Activated naive CD8-positive, alpha-beta T cell (primary cell): ENCODE measurements at regions not wholly inside any gene's neighbourhood (a gene's known extent, or its start where the extent isn't known, plus 50 kb on each side); places are given as distances from the start of the nearest gene placed in this dataset.

ENCODE experiments used
- H3K27ac Mint-ChIP-seq: one replicate; pipeline ENCODE4 v1.8.0; 2021; ENCODE audit warnings: mixed read lengths
- H3K27me3 Mint-ChIP-seq: one replicate; pipeline ENCODE4 v1.8.0; 2021; ENCODE audit warnings: mixed read lengths
- H3K36me3 Mint-ChIP-seq: one replicate; pipeline ENCODE4 v1.8.0; 2021; ENCODE audit warnings: mixed read lengths
- H3K4me1 Mint-ChIP-seq: one replicate; pipeline ENCODE4 v1.8.0; 2021; ENCODE audit warnings: low read depth, mixed read lengths
- H3K4me3 Mint-ChIP-seq: one replicate; pipeline ENCODE4 v1.8.0; 2021; ENCODE audit warnings: mild to moderate bottlenecking, mixed read lengths
- H3K9me3 Mint-ChIP-seq: one replicate; pipeline ENCODE4 v1.8.0; 2021; ENCODE audit warnings: low read depth, mixed read lengths

DNA sequence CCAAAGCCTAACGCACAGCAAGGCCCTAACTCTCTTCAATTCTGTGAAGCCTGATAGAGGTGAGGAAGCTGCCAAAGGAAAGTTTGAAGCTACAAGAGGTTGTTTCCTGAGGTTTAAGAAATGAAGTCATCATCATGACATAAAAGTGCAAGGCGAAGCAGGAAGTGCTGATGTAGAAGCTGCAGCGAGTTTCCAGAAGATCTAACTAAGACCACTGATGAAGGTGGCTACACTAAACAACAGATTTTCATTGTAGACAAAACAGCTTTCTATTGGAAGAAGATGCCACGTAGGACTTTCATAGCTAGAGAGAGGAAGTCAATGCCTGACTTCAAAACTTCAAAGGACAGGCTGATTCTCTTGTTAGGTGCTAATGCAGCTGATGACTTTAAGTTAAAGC is 385.6 kb upstream of the OR4E1 start:
- peaks cover 6% of the 10 kb centered on the region for H3K4me1 Mint-ChIP-seq
- H3K36me3 Mint-ChIP-seq: no peaks in the 10 kb centered on the region
- no peak overlapping the region for H3K27ac Mint-ChIP-seq
- no peaks in the 10 kb centered on the region for H3K9me3 Mint-ChIP-seq
- no peaks in the 10 kb centered on the region for H3K27me3 Mint-ChIP-seq
- H3K4me3 Mint-ChIP-seq: no peak overlapping the region

DNA sequence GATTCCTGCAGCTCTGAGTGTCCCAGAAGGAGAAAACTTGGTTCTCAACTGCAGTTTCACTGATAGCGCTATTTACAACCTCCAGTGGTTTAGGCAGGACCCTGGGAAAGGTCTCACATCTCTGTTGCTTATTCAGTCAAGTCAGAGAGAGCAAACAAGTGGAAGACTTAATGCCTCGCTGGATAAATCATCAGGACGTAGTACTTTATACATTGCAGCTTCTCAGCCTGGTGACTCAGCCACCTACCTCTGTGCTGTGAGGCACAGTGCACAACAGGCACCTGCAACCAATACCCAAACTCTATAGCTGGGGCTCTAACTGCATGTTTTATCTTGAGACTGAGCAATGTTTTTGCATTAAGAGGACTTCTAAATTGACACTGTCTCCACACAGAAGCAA is 379.2 kb upstream of the OR4E1 start:
- Mint-ChIP-seq H3K36me3 (no peaks in the 10 kb centered on the region), H3K4me3 (peak overlapping the region; percentile 79), H3K9me3 (no peaks in the 10 kb centered on the region), H3K27ac (peak overlapping the region; percentile 92), H3K27me3 (no peaks in the 10 kb centered on the region), H3K4me1 (peaks cover 48% of the 10 kb centered on the region)

DNA sequence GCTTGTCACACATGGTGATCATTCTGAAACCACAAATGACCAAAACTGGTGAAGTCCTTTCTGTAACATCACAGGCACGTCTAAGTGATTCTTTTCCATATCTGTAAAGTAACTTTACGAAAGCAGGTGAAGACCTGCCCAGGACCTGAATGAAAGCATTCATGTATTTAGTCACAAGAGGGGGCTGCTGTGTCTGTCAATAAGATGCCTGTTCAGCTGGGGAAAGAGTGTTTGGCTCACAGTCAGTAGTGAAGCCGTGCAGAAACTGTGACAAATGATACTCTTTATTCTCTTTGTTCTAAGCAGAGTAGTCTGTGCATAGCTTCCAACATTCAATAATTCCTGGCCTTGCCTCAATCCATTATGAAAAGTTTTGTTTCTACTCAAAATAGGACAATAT is 373.5 kb upstream of the OR4E1 start:
- Mint-ChIP-seq H3K4me3 (peak overlapping the region; percentile 77), H3K27ac (peak overlapping the region; percentile 87), H3K27me3 (no peaks in the 10 kb centered on the region), H3K9me3 (no peaks in the 10 kb centered on the region), H3K36me3 (no peaks in the 10 kb centered on the region), H3K4me1 (peaks cover 45% of the 10 kb centered on the region)

DNA sequence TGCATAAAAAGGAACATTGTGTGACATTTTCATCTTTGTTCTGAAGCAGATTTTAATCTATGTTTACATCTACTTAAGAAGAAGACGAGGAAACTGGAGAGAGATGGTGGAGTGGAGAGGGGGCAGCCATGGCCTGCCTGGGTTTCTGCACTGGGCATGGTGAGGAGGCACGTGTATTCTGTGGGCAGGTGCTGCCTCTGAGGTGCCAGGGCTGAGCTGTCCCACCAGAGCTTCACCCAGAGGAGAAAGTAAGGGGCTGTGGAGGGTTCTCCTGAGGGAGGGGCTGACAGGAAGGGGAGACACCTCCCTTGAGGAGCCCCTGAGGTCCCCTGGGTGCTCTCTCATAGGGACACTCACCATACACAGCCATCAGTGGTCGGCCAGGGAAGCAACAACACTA is 372.4 kb upstream of the OR4E1 start:
- Mint-ChIP-seq H3K36me3 (no peaks in the 10 kb centered on the region), H3K4me3 (peak overlapping the region; percentile 13), H3K27me3 (no peaks in the 10 kb centered on the region), H3K9me3 (no peaks in the 10 kb centered on the region), H3K27ac (peak overlapping the region; percentile 89), H3K4me1 (peaks cover 45% of the 10 kb centered on the region)

DNA sequence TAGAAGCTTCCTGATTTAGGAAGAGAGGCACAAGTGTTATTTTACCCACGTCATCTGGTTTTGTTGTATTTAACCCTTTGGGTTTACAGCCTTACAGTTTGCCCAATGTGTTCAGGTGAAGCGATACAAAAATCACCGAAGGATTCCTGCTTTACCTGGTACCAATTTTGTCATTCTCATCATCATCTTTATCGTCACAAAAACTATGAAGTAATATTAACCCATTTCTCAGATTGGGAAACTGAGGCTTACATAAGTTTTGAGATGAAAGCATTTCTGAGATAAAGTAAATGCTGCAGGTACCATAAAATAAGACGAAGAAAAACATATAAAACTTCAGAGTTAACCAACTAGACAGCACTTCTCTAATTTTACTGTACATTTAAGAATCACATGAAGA is 370.6 kb upstream of the OR4E1 start:
- H3K27ac Mint-ChIP-seq: peak overlapping the region; percentile 3
- no peaks in the 10 kb centered on the region for H3K9me3 Mint-ChIP-seq
- no peaks in the 10 kb centered on the region for H3K27me3 Mint-ChIP-seq

DNA sequence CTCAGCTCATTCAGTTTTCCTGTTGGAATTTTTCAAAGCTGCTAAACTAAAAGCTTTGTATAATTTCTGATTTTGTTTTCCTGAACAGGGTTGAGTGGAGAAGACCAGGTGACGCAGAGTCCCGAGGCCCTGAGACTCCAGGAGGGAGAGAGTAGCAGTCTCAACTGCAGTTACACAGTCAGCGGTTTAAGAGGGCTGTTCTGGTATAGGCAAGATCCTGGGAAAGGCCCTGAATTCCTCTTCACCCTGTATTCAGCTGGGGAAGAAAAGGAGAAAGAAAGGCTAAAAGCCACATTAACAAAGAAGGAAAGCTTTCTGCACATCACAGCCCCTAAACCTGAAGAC is 367.1 kb upstream of the OR4E1 start:
- peaks cover 19% of the 10 kb centered on the region for H3K4me1 Mint-ChIP-seq
- peak overlapping the region; percentile 83 for H3K4me3 Mint-ChIP-seq
- H3K27me3 Mint-ChIP-seq: no peaks in the 10 kb centered on the region
- H3K36me3 Mint-ChIP-seq: no peaks in the 10 kb centered on the region
- H3K9me3 Mint-ChIP-seq: no peaks in the 10 kb centered on the region
- H3K27ac Mint-ChIP-seq: peak overlapping the region; percentile 79

More for the DNA sequence above, 370.6 kb upstream of the OR4E1 start:
- no peak overlapping the region for H3K4me3 Mint-ChIP-seq
- H3K4me1 Mint-ChIP-seq: peaks cover 46% of the 10 kb centered on the region
- H3K36me3 Mint-ChIP-seq: no peaks in the 10 kb centered on the region

DNA sequence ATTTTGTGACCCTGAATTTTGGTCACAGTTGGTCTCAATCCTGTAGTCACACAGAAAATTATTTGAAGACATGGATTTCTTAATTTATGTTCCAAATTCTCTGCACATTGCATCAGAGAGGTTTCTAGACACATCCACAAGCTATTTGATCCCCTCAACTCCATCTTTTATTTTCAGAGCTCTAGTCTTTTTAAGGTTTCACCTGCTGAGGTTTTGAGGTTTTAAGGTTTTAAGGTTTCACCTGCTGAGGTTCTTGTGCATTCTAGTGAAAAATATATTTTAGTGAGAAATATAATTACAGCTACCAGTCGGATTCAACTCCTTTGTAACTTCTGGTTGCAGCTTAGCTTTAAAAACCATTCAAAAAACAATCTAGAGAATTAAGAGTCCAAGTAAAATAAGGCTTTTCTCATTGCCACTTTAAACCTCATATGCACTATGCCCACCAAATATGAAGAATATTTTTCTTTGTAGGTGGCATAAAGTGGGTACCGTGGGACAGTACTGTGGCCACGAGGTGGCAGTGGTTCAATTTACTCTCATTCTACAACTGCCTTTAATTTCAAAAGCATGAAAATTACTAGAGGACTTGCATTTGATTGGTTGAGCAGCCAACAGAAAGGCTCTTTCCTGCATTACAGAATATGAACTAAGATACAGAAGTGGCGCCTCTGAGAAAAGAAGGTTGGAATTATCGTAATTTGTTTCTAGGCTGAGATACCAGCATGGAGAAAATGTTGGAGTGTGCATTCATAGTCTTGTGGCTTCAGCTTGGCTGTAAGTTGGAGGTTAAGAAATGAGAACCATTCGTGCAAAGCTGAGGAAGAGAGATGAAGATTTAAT is 366.5 kb upstream of the OR4E1 start:
- peak overlapping the region; percentile 83 for H3K4me3 Mint-ChIP-seq
- no peaks in the 10 kb centered on the region for H3K36me3 Mint-ChIP-seq
- H3K4me1 Mint-ChIP-seq: peaks cover 19% of the 10 kb centered on the region
- peak overlapping the region; percentile 79 for H3K27ac Mint-ChIP-seq
- no peaks in the 10 kb centered on the region for H3K27me3 Mint-ChIP-seq
- H3K9me3 Mint-ChIP-seq: no peaks in the 10 kb centered on the region

DNA sequence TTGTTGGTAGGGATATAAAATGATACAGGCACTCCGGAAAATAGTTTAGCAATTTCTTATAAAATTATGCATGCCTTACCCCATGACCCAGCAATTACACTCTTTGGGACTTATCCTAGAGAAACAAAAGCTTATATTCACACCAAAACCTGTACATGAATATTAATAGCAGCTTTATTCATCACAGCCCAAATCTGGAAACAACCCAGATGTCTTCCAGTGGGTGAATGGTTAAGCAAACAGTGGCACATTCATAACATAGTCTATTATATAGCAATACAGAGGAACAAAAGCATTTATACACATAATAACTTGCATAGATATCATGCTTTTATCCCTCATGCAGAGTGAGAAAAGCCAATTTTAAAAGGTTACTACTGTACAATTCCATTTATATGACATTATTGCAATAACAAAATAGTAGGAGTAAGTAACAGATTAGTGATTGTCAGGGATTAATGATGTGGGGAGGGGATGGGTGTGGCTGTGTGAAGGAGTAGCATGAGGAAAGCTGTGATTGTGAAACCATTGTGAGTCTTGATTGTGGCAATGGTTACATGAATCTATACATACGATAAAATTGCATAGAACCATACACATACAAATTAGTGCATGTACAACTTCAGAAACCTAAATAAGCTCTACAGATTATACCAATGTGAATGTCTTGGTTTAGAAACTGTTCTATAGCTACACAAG is 363.1 kb upstream of the OR4E1 start:
- Mint-ChIP-seq H3K4me1 (peaks cover 12% of the 10 kb centered on the region), H3K36me3 (no peaks in the 10 kb centered on the region), H3K9me3 (no peaks in the 10 kb centered on the region), H3K27ac (no peak overlapping the region), H3K27me3 (no peaks in the 10 kb centered on the region), H3K4me3 (no peak overlapping the region)

DNA sequence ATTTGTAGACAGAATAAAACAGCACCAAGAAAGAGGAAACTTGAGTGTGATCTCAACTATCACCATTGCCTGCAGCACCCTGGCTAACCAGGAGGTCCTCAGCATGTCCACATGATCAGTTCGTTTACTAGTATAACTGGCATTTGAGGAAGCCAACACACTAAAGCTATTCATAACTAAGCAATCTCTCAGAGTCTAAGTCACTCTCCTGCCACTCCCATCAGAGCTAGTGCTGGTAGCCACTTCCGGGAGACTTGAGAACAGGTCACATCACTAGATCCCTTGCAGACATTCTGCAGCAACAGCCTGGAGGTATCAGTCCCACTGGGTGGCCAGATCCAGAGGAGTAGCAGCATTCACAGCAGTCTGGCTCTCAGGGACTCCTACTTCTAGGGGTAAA is 352.9 kb upstream of the OR4E1 start:
- H3K9me3 Mint-ChIP-seq: no peaks in the 10 kb centered on the region
- peaks cover 4% of the 10 kb centered on the region for H3K4me1 Mint-ChIP-seq
- no peaks in the 10 kb centered on the region for H3K36me3 Mint-ChIP-seq
- no peak overlapping the region for H3K27ac Mint-ChIP-seq
- no peak overlapping the region for H3K4me3 Mint-ChIP-seq
- H3K27me3 Mint-ChIP-seq: no peaks in the 10 kb centered on the region

DNA sequence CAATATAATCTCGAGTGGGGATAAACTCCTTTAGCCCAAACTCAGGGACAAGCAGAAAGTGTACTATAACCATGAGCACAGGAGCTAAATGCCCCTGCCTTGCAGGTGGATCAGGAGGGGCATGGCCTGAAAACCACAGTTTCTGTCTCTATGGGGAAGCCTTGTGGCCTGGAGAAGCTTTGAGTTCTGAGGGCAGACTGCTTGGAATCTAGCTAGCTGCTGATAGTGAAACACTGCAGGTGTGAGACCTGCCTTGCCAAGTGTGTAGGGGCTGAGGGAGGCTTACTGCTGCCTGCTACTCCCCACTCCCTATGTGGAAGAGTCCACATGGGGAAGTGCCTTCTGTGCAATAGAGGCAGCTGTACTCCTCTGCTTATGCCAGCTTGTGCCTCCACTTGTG is 352.3 kb upstream of the OR4E1 start:
- no peaks in the 10 kb centered on the region for H3K9me3 Mint-ChIP-seq
- no peaks in the 10 kb centered on the region for H3K36me3 Mint-ChIP-seq
- H3K4me3 Mint-ChIP-seq: no peak overlapping the region
- no peak overlapping the region for H3K27ac Mint-ChIP-seq
- peaks cover 4% of the 10 kb centered on the region for H3K4me1 Mint-ChIP-seq
- H3K27me3 Mint-ChIP-seq: no peaks in the 10 kb centered on the region

DNA sequence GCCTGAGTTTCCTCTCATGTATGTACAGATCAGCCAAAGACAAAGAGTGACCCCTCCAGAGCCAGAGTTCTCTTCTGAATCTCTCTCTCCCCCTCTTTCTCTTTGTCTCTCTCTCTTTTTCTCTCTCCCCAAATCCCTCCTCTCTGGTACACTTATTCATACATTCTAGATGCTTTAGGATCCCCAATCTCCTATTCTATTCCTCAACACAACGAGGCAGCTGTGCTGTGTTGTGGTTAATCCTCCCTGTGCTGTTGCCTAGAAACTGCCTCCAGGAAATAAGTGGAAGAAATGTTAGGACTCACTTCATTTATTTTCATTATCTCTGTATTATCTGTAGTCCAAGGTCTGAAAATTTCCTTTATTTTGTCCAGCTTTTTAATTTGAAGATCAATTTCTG is 350.5 kb upstream of the OR4E1 start:
- Mint-ChIP-seq H3K36me3 (no peaks in the 10 kb centered on the region), H3K4me1 (peaks cover 4% of the 10 kb centered on the region), H3K27me3 (no peaks in the 10 kb centered on the region), H3K27ac (no peak overlapping the region), H3K9me3 (no peaks in the 10 kb centered on the region), H3K4me3 (no peak overlapping the region)

DNA sequence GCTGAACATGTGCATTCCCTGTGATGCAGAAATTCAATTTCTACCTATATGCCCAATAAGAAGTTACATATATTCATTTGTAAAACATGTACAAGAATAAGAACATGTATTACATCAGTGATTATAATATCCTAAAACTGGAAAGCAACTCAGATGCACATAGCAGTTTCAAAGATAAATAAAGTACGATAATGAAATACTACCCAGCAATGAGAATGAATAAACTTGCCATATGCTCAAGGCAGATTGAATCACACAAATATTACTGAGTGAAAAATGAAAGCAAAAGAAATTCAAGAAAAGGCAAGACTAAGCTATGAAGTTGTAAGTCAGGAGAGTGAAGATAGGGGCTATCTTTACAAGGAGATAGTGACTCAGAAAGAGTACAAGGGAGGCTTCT is 345.3 kb upstream of the OR4E1 start:
- H3K9me3 Mint-ChIP-seq: no peaks in the 10 kb centered on the region
- no peaks in the 10 kb centered on the region for H3K27me3 Mint-ChIP-seq
- no peak overlapping the region for H3K27ac Mint-ChIP-seq
- H3K4me1 Mint-ChIP-seq: peaks cover 2% of the 10 kb centered on the region
- no peak overlapping the region for H3K4me3 Mint-ChIP-seq
- no peaks in the 10 kb centered on the region for H3K36me3 Mint-ChIP-seq

DNA sequence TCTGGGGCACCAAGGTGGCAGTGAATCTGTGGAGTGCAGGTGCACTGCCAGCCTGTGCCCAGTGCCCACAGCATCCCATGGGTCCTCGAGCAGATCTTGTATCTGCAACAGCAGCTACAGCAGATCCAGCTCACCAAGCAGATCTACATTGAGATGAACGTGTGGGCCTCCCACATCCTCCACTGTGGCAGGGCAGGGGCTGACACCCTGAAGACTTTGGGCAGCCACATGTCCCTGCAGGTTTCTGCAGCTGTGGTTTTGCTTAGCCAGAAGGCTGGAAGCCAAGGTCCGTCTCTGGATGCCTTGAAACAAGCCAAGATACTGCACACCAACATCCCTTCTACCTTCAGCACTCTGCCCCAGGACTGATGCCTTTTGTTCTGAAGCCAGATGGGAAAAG is 338.8 kb upstream of the OR4E1 start:
- H3K27ac Mint-ChIP-seq: no peak overlapping the region
- H3K36me3 Mint-ChIP-seq: no peaks in the 10 kb centered on the region
- peaks cover 11% of the 10 kb centered on the region for H3K4me1 Mint-ChIP-seq
- H3K9me3 Mint-ChIP-seq: no peaks in the 10 kb centered on the region
- no peaks in the 10 kb centered on the region for H3K27me3 Mint-ChIP-seq
- no peak overlapping the region for H3K4me3 Mint-ChIP-seq

DNA sequence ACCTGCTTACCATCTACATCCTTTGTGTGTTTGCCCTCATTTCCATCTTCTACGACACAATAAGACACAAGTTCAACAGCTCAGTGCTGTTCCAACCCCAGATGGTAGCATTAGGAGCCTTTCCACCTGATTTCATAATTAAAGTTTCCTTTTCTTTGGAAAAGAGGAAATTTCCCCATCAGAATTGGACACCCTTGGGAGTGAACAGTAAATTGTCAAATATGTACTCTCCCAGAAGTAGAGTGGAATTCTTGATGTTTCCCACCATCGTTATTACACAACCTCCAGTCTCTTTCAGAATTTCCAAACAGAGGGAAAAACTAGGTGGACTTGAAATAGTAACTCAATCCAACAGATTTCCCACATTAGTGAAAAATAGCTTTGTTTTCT is 337.6 kb upstream of the OR4E1 start:
- Mint-ChIP-seq H3K27ac (no peak overlapping the region), H3K36me3 (no peaks in the 10 kb centered on the region), H3K9me3 (no peaks in the 10 kb centered on the region), H3K27me3 (no peaks in the 10 kb centered on the region), H3K4me1 (peaks cover 21% of the 10 kb centered on the region), H3K4me3 (no peak overlapping the region)

DNA sequence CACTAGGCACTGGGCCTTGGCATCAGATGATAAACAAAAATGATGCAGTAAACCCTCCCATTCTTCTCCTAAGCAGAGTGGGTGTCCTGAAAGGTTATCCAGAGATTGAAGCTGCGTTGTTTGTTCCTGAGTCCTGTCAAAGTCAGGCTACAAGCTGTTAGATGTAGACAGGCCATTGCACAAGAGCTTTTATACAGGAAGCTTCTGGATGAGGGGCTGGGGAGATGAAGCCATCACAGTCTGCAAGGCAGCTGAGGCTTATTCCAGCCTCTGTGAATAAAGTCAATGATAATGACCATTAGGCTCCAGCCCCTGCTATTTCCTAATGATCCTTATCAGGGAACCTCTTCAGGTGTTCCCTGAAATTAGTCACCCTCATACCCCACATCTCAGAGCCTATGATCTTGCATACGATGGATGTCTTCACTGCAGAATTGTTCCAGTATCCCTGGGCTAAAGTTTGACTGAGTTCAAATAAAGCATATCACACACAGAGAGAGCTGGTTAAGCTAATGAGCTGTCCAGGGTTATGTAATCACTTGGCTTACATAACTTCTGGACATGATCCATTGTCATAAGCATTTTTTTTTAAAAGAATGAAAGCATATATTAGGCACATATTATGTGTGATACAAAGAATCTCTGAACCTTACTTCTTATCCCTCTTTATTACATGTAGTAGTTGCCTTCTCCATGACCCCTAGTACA is 337.1 kb upstream of the OR4E1 start:
- Mint-ChIP-seq H3K4me1 (peaks cover 21% of the 10 kb centered on the region), H3K27ac (peak overlapping the region; percentile 50), H3K36me3 (no peaks in the 10 kb centered on the region), H3K4me3 (no peak overlapping the region), H3K9me3 (no peaks in the 10 kb centered on the region), H3K27me3 (no peaks in the 10 kb centered on the region)
